ENCODE measurements at regions not wholly inside any gene's neighbourhood (a gene's known extent, or its start where the extent isn't known, plus 50 kb on each side); places are given as distances from the start of the nearest gene placed in this dataset.

DNA sequence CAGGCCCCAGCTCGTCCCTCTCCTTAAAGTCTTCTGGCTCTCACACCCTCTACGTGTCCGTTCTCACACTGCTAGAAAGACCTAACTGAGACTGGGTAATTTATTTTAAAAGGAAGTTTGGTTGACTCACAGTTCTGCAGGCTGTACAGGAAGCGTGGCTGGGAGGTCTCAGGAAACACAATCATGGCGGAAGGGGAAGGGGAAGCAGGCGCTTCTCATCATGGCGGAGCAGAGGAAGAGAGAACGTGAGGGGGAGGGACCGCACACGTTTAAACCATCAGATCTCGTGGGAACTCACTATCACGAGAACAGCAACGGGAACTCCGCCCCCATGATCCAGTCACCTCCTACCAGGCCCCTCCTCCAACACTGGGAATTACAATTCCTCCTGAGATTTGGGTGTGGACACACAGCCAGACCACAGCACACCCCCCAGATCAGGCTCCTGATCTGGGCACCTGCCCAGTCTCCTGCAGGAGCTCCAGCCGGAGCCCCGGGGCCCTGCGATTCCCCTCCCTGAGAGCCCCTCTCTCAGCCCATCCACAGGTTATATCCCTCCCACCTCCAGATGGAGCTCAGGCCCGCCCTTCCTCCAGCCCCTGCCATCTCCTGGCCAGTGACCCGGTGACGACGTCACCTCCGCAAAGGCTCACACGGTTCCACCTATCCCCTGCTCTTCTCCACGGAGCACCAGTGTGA lies 170.2 kb downstream of the BRD1 start:
- TF ChIP-seq TAF1 (IDR thresholded peaks at IDR 0.05; ENCODE audit: low read depth, low read length) (no peak), POLR2A (IDR thresholded peaks at IDR 0.05; ENCODE audit: low read depth, low read length) (peak; percentile 46; the same call in 1 of the 2 replicates), POLR2AphosphoS5 (IDR thresholded peaks at IDR 0.05; ENCODE audit: low read depth, low read length) (peak; percentile 46; the same call in 1 of the 2 replicates), SPI1 (IDR thresholded peaks at IDR 0.05; ENCODE audit: low read depth, low read length) (peak; percentile 60)

Data from GM12891 (cell line).